ENCODE measurements at regions not wholly inside any gene's neighbourhood (a gene's known extent, or its start where the extent isn't known, plus 50 kb on each side); places are given as distances from the start of the nearest gene placed in this dataset.

- Histone ChIP-seq H2AK5ac (ENCODE audit: low read depth, low read length) (no peak overlapping the region), H3K79me1 (ENCODE audit: low read depth in 1 of 2, low read length in 2 of 2) (no peaks in the 10 kb centered on the region), H3K9me1 (ENCODE audit: insufficient read depth, low read length) (no peaks in the 10 kb centered on the region), H3K9me3 (ENCODE audit: control insufficient read depth, insufficient read depth, low read length) (no peaks in the 10 kb centered on the region), H3K4me1 (ENCODE audit: control insufficient read depth, insufficient read depth, low read length) (no peaks in the 10 kb centered on the region), H3K27ac (ENCODE audit: insufficient read depth, low read length) (no peak overlapping the region), H3K27me3 (ENCODE audit: control insufficient read depth, insufficient read depth, low read length) (no peaks in the 10 kb centered on the region), H3K56ac (ENCODE audit: extremely low read depth, insufficient read depth, low read length) (no peak overlapping the region), H3K14ac (replicated peaks; ENCODE audit: low read depth, low read length) (no peak overlapping the region), H3K4ac (ENCODE audit: low read depth, low read length) (no peak overlapping the region), H3K9ac (ENCODE audit: low read depth, low read length) (no peak overlapping the region), H4K8ac (ENCODE audit: low read depth in 2 of 2, low read length in 2 of 2) (no peak overlapping the region), H3K23ac (ENCODE audit: low read depth, low read length) (no peak overlapping the region), H2BK20ac (ENCODE audit: low read depth, low read length) (no peak overlapping the region), H2BK15ac (ENCODE audit: low read depth, low read length) (no peak overlapping the region), H4K5ac (ENCODE audit: low read depth, low read length) (no peak overlapping the region), H3K18ac (ENCODE audit: low read depth, low read length) (no peak overlapping the region), H2AFZ (replicated peaks; ENCODE audit: low read length, poor library complexity) (no peak overlapping the region), H3K4me3 (ENCODE audit: insufficient read depth, low read depth, low read length) (no peak overlapping the region), H4K91ac (ENCODE audit: insufficient read depth, low read depth, low read length) (no peak overlapping the region), H4K20me1 (ENCODE audit: insufficient read depth, low read length) (no peaks in the 10 kb centered on the region), H2BK5ac (ENCODE audit: low read depth, low read length, poor library complexity, severe bottlenecking) (no peak overlapping the region), H2AK9ac (replicated peaks; ENCODE audit: low read depth, low read length, poor library complexity) (no peak overlapping the region), H3K36me3 (ENCODE audit: control insufficient read depth, insufficient read depth, low read length) (no peaks in the 10 kb centered on the region), H3K4me2 (ENCODE audit: low read depth, low read length) (no peak overlapping the region), H2BK120ac (ENCODE audit: low read depth, low read length) (no peak overlapping the region)
- no CpG with 5 or more reads among the region's 2 CpGs for WGBS, 2 experiments (ENCODE audit: extremely low coverage in 2 of 2, insufficient read length in 1 of 2)
- POLR2A ChIA-PET (ENCODE audit: unreplicated experiment) = no interaction called here
- CTCF ChIA-PET = no interaction called here
- TF ChIP-seq SMC3 (IDR thresholded peaks at IDR 0.05; ENCODE audit: low read depth, low read length) = no peak
- TF ChIP-seq MAZ (IDR thresholded peaks at IDR 0.05; ENCODE audit: borderline replicate concordance, low read depth, low read length) = no peak
- TF ChIP-seq NFE2L2 (IDR thresholded peaks at IDR 0.05; ENCODE audit: low read depth, low read length) = no peak
- TF ChIP-seq MAFK (IDR thresholded peaks at IDR 0.05; ENCODE audit: low read depth, low read length) = no peak
- no peak for TF ChIP-seq USF2 (IDR thresholded peaks at IDR 0.05; ENCODE audit: low read depth, low read length)
- no peak for TF ChIP-seq BHLHE40 (IDR thresholded peaks at IDR 0.05; ENCODE audit: low read depth, low read length)
- TF ChIP-seq FOS (IDR thresholded peaks at IDR 0.05; ENCODE audit: low read depth, low read length) = no peak
- DNase-seq = no peak
- intact Hi-C loops (cut with micrococcal nuclease) = no loop called here
- in situ Hi-C loops (cut with MboI; ENCODE audit: low sequenced_read_pairs) = no loop called here
- BruUV-seq (replicated peaks) = no TSS peak
- dilution Hi-C loops (cut with HindIII; ENCODE audit: low sequenced_read_pairs, unreplicated experiment) = no loop called here
- ATAC-seq (ENCODE audit: low read depth) = no peak
Observed at GRCh38 chr6:9100869-9101580, 665.7 kb upstream of the SLC35B3 start.
